ENCODE measurements at regions not wholly inside any gene's neighbourhood (a gene's known extent, or its start where the extent isn't known, plus 50 kb on each side); places are given as distances from the start of the nearest gene placed in this dataset.

DNA sequence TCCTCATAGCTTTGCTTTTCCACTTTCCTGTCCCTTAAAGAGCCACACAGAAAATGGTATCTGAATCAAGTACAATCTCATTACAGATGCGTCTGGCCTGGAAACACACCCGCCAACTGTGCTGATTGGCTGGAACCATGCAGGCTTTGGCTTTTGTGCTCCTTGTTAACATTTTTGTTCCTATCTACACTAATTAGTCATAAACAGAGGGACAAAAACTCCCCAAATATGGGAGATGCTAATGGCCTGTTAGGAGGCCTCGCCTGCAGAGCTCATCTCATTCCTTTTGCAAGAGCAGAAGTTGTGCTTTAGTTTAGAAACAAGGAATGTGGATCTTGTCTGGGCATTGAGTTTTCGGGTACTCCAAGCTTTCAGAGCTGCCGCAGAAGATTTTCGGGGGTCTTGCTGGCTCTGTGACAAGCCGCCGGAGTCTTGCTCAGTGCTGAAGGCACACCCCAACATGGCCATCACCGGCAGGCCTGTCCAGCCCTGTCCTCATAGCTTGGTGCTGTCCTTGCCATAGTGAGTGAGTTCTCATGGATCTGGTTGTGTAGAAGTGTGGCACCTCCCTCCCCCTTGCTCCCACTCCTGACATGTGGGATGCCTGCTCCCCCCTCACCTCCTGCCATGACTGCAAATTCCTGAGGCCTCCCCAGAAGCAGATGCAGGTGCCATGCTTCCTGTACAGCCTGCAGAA, 69.8 kb downstream of the METRNL start:
- POLR2A ChIA-PET = interaction anchor here (0.5 kb wide), 1 partner anchor 1076 kb away, joined by 3 read pairs; no protein-coding TSS in a partner anchor
- H3K27ac ChIP-seq (ENCODE audit: control insufficient read depth, insufficient read depth) = no peak overlapping the region
- RAD21 ChIA-PET (ENCODE audit: unreplicated experiment) = no interaction called here
- H3K9me3 ChIP-seq (replicated peaks; ENCODE audit: control insufficient read depth, insufficient read depth, low read length) = no peaks in the 10 kb centered on the region; the same call in 1 of the 3 replicates
- H3K9ac ChIP-seq (ENCODE audit: control insufficient read depth, insufficient read depth, low read length) = no peak overlapping the region
- DNase-seq (ENCODE audit: low read depth, low spot score) (no peak), ATAC-seq (no peak), FAIRE-seq (no peak)
- SMC1A ChIA-PET (ENCODE audit: uncharacterized antibody, unreplicated experiment) = no interaction called here
- H4K20me1 ChIP-seq (ENCODE audit: control insufficient read depth, insufficient read depth) = no peaks in the 10 kb centered on the region
- no peak for TF ChIP-seq ZBED1 (IDR thresholded peaks at IDR 0.05; ENCODE audit: borderline replicate concordance)
- TF ChIP-seq RFX5 (IDR thresholded peaks at IDR 0.05; ENCODE audit: low read depth, low read length) = no peak
- TF ChIP-seq CHD4 (IDR thresholded peaks at IDR 0.05) = no peak
- no peak for TF ChIP-seq DPF2 (IDR thresholded peaks at IDR 0.05)
- TF ChIP-seq IKZF1 (conservative IDR thresholded peaks at IDR 0.05) = no peak
- TF ChIP-seq EGR1 (IDR thresholded peaks at IDR 0.05; ENCODE audit: borderline replicate concordance in 1 of 2, low read depth in 2 of 2, low read length in 2 of 2) = no peak
- no peak for TF ChIP-seq NFIC (IDR thresholded peaks at IDR 0.05; ENCODE audit: low read depth, low read length)
- TF ChIP-seq, protein P1, sequence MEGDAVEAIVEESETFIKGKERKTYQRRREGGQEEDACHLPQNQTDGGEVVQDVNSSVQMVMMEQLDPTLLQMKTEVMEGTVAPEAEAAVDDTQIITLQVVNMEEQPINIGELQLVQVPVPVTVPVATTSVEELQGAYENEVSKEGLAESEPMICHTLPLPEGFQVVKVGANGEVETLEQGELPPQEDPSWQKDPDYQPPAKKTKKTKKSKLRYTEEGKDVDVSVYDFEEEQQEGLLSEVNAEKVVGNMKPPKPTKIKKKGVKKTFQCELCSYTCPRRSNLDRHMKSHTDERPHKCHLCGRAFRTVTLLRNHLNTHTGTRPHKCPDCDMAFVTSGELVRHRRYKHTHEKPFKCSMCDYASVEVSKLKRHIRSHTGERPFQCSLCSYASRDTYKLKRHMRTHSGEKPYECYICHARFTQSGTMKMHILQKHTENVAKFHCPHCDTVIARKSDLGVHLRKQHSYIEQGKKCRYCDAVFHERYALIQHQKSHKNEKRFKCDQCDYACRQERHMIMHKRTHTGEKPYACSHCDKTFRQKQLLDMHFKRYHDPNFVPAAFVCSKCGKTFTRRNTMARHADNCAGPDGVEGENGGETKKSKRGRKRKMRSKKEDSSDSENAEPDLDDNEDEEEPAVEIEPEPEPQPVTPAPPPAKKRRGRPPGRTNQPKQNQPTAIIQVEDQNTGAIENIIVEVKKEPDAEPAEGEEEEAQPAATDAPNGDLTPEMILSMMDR (IDR thresholded peaks at IDR 0.05 in 2 of 3, conservative IDR thresholded peaks at IDR 0.05 in 1 of 3; ENCODE audit: control insufficient read depth in 2 of 3, extremely low read depth in 1 of 3, insufficient read depth in 1 of 3, low read depth in 3 of 3, low read length in 3 of 3) = no peak
- no peak for TF ChIP-seq CEBPB (IDR thresholded peaks at IDR 0.05; ENCODE audit: borderline replicate concordance in 1 of 2, low read depth in 2 of 2, low read length in 2 of 2)
- TF ChIP-seq SREBF1 (IDR thresholded peaks at IDR 0.05; ENCODE audit: low read length) = no peak
- TF ChIP-seq MYB (IDR thresholded peaks at IDR 0.05; ENCODE audit: borderline replicate concordance, low read depth, low read length) = no peak
- no peak for TF ChIP-seq HDAC2 (IDR thresholded peaks at IDR 0.05)
- TF ChIP-seq USF2 (IDR thresholded peaks at IDR 0.05; ENCODE audit: borderline replicate concordance, low read depth, low read length) = no peak
- TF ChIP-seq RELA (IDR thresholded peaks at IDR 0.05; ENCODE audit: borderline replicate concordance, partially characterized antibody) = no peak
- no peak for TF ChIP-seq GATAD2B (conservative IDR thresholded peaks at IDR 0.05; ENCODE audit: low read depth)
- no peak for TF ChIP-seq CREB1 (IDR thresholded peaks at IDR 0.05; ENCODE audit: low read depth)
- TF ChIP-seq EP300 (IDR thresholded peaks at IDR 0.05; ENCODE audit: borderline replicate concordance in 1 of 2, control insufficient read depth in 1 of 2, low read depth in 2 of 2, low read length in 2 of 2) = no peak
- TF ChIP-seq, protein P2, sequence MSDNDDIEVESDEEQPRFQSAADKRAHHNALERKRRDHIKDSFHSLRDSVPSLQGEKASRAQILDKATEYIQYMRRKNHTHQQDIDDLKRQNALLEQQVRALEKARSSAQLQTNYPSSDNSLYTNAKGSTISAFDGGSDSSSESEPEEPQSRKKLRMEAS (IDR thresholded peaks at IDR 0.05; ENCODE audit: low read depth, low read length) = no peak
- in situ Hi-C loops (cut with MboI) = no loop called here
- no peaks in the 10 kb centered on the region for H3K4me1 ChIP-seq (ENCODE audit: control insufficient read depth, insufficient read depth, low read length)
- no peaks in the 10 kb centered on the region for H3K36me3 ChIP-seq (ENCODE audit: control insufficient read depth in 2 of 2, insufficient read depth in 2 of 2, low read length in 1 of 2)
- H3K79me2 ChIP-seq (ENCODE audit: control insufficient read depth, insufficient read depth, low read length) = no peaks in the 10 kb centered on the region
- no peak overlapping the region for H3K4me3 ChIP-seq
- H2AFZ ChIP-seq (ENCODE audit: control insufficient read depth, low read depth, low read length) = no peak overlapping the region
- CTCF ChIA-PET = no interaction called here
- H3K27me3 ChIP-seq (replicated peaks in 1 of 2; ENCODE audit: control insufficient read depth in 2 of 2, insufficient read depth in 2 of 2, low read length in 1 of 2) = peaks cover 0 to 2% of the 10 kb centered on the region in 2 experiments; a peak in 3 of 4 replicates
- intact Hi-C loops (cut with micrococcal nuclease; ENCODE audit: unreplicated experiment) = no loop called here
- no peak overlapping the region for H3K4me2 ChIP-seq (ENCODE audit: control insufficient read depth, insufficient read depth)
- 62% methylated on average over 9 of the region's 9 CpGs for WGBS (ENCODE audit: insufficient coverage, insufficient replicate concordance, low lambda C conversion rate, missing lambda C conversion rate)
- BruUV-seq (replicated peaks) = no TSS peak

Data from GM12878 (cell line).